OCI-LY7 (cell line): ENCODE measurements at regions not wholly inside any gene's neighbourhood (a gene's known extent, or its start where the extent isn't known, plus 50 kb on each side); places are given as distances from the start of the nearest gene placed in this dataset.

Experiments used
- EZH2phosphoT487 ChIP-seq: fragments of 200-600 bp; sonication (generic); IDR thresholded peaks from 2 replicates; pipeline ENCODE4 v1.6.1; 2018; ENCODE audit warnings: low read depth, borderline replicate concordance, mild to moderate bottlenecking, mixed run types, antibody characterized with exemption, low read length, moderate library complexity, mixed read lengths
- TF ChIP-seq, protein P1 (sequence below): fragments of 200-600 bp; sonication (generic); conservative IDR thresholded peaks from 2 replicates; pipeline ENCODE4 v1.5.1; 2014; ENCODE audit warnings: mild to moderate bottlenecking, antibody characterized with exemption, low read length, moderate library complexity, mixed read lengths

GRCh38 chr17:73841431-73842060 lies 197.3 kb upstream of the SDK2 start:
- TF ChIP-seq, protein P1, sequence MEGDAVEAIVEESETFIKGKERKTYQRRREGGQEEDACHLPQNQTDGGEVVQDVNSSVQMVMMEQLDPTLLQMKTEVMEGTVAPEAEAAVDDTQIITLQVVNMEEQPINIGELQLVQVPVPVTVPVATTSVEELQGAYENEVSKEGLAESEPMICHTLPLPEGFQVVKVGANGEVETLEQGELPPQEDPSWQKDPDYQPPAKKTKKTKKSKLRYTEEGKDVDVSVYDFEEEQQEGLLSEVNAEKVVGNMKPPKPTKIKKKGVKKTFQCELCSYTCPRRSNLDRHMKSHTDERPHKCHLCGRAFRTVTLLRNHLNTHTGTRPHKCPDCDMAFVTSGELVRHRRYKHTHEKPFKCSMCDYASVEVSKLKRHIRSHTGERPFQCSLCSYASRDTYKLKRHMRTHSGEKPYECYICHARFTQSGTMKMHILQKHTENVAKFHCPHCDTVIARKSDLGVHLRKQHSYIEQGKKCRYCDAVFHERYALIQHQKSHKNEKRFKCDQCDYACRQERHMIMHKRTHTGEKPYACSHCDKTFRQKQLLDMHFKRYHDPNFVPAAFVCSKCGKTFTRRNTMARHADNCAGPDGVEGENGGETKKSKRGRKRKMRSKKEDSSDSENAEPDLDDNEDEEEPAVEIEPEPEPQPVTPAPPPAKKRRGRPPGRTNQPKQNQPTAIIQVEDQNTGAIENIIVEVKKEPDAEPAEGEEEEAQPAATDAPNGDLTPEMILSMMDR, result peak; percentile 85
- no peak for TF ChIP-seq EZH2phosphoT487
